Thyroid gland (tissue), 4 donors: ENCODE measurements at regions not wholly inside any gene's neighbourhood (a gene's known extent, or its start where the extent isn't known, plus 50 kb on each side); places are given as distances from the start of the nearest gene placed in this dataset.

Source experiments
- DNase-seq, 2 donors: peaks; one replicate each; pipeline ENCODE4 v3.0.0-alpha.2; 2019
- H3K27ac ChIP-seq, 3 donors: fragments of 200-600 bp; sonication (generic); 1 replicate in 2 of 3; 2 replicates in 1 of 3; pipeline ENCODE4 v1.5.1; 2016 to 2019; ENCODE audit warnings: mild to moderate bottlenecking in 1 of 3, moderate library complexity in 1 of 3
- H3K27me3 ChIP-seq: fragments of 200-600 bp; sonication (generic); one replicate; pipeline ENCODE4 v1.5.1; 2019
- H3K36me3 ChIP-seq, 2 donors: fragments of 200-600 bp; sonication (generic); one replicate each; pipeline ENCODE4 v1.5.1; 2016 to 2019
- H3K4me1 ChIP-seq, 2 donors: fragments of 200-600 bp; sonication (generic); one replicate each; pipeline ENCODE4 v1.5.1; 2017 to 2019
- H3K4me3 ChIP-seq, 3 donors: fragments of 200-600 bp; sonication (generic); replicated peaks in 1 of 3; 1 replicate in 2 of 3; 2 replicates in 1 of 3; pipeline ENCODE4 v1.5.1; 2016; ENCODE audit warnings: mild to moderate bottlenecking in 1 of 3
- H3K9me3 ChIP-seq: fragments of 200-600 bp; sonication (generic); one replicate; pipeline ENCODE4 v1.5.1; 2017
- CTCF ChIP-seq, 6 experiments: fragments of 200-600 bp in 3 of 6; fragments of 450-650 bp in 3 of 6; sonication (generic) in 3 of 6; IDR thresholded peaks; one replicate each; pipeline ENCODE4 v1.5.1; 2016 to 2019; ENCODE audit warnings: antibody characterized with exemption in 6 of 6, mild to moderate bottlenecking in 2 of 6, inconsistent platforms in 1 of 6, moderate library complexity in 1 of 6
- POLR2A ChIP-seq, 2 donors: fragments of 450-650 bp; IDR thresholded peaks; one replicate each; pipeline ENCODE4 v1.6.1; 2017; ENCODE audit warnings: antibody characterized with exemption in 2 of 2, mild to moderate bottlenecking in 2 of 2, moderate library complexity in 1 of 2
- WGBS, 2 donors: methylation state at CpG; one replicate each; pipeline ENCODE4 v1.1.5; 2017; 5-methylcytosine and 5-hydroxymethylcytosine counted together
- intact Hi-C: fragments of 100-400 bp; cut with DNase I; formaldehyde crosslinking; loops from one replicate; pipeline ENCODE4 v1.15.1; 2023

GRCh38 chr6:19524366-19525186, 312.6 kb upstream of the ID4 start:
- H3K36me3 ChIP-seq, result no peaks in the 10 kb centered on the region
- intact Hi-C loops, result no loop called here
- WGBS, 2 donors, result 90 to 95% methylated on average over 2 of the region's 2 CpGs
- H3K4me3 ChIP-seq, result no peak overlapping the region
- H3K4me1 ChIP-seq, result no peaks in the 10 kb centered on the region
- H3K27ac ChIP-seq, result no peak overlapping the region
- DNase-seq, result no peak
- H3K27me3 ChIP-seq, result no peaks in the 10 kb centered on the region
- TF ChIP-seq CTCF (IDR thresholded peaks at IDR 0.05) (no peak), POLR2A (IDR thresholded peaks at IDR 0.05) (no peak)
- H3K9me3 ChIP-seq, result no peaks in the 10 kb centered on the region

GRCh38 chr6:19525673-19526072, 311.5 kb upstream of the ID4 start:
- intact Hi-C loops, result no loop called here
- H3K27me3 ChIP-seq, result no peaks in the 10 kb centered on the region
- 83% methylated on average over 3 of the region's 3 CpGs for WGBS, 2 donors
- no peak for TF ChIP-seq CTCF (IDR thresholded peaks at IDR 0.05)
- TF ChIP-seq POLR2A (IDR thresholded peaks at IDR 0.05), result no peak
- no peak overlapping the region for H3K27ac ChIP-seq
- no peaks in the 10 kb centered on the region for H3K9me3 ChIP-seq
- no peak for DNase-seq
- H3K4me3 ChIP-seq, result no peak overlapping the region
- H3K36me3 ChIP-seq, result no peaks in the 10 kb centered on the region
- H3K4me1 ChIP-seq, result no peaks in the 10 kb centered on the region

GRCh38 chr6:19530188-19530587, 307.0 kb upstream of the ID4 start:
- H3K36me3 ChIP-seq, result no peaks in the 10 kb centered on the region
- H3K4me1 ChIP-seq, result peaks cover 0 to 3% of the 10 kb centered on the region in 2 donors
- no peak overlapping the region for H3K27ac ChIP-seq
- intact Hi-C loops, result no loop called here
- no peaks in the 10 kb centered on the region for H3K27me3 ChIP-seq
- no peak for DNase-seq
- 94 to 98% methylated on average over 1 of the region's 1 CpG for whole genome bisulfite sequencing, 2 donors
- H3K4me3 ChIP-seq, result no peak overlapping the region
- no peaks in the 10 kb centered on the region for H3K9me3 ChIP-seq
- no peak for TF ChIP-seq POLR2A (IDR thresholded peaks at IDR 0.05)
- TF ChIP-seq CTCF (IDR thresholded peaks at IDR 0.05), result no peak

- peak; percentile 57 to 69 for DNase-seq
- H3K27me3 ChIP-seq, result no peaks in the 10 kb centered on the region
- intact Hi-C loops, result no loop called here
- H3K4me3 ChIP-seq, result no peak overlapping the region
- peaks cover 0 to 6% of the 10 kb centered on the region in 2 donors for H3K4me1 ChIP-seq
- no peaks in the 10 kb centered on the region for H3K36me3 ChIP-seq
- 17 to 40% methylated on average over 2 of the region's 2 CpGs for WGBS, 2 donors
- no peaks in the 10 kb centered on the region for H3K9me3 ChIP-seq
- TF ChIP-seq CTCF (IDR thresholded peaks at IDR 0.05) (no peak), POLR2A (IDR thresholded peaks at IDR 0.05) (no peak)
- H3K27ac ChIP-seq, result no peak overlapping the region
Measured at GRCh38 chr6:19535351-19535750, 301.8 kb upstream of the ID4 start.

- no peak overlapping the region for H3K4me3 ChIP-seq
- peaks cover 0 to 6% of the 10 kb centered on the region in 2 donors for H3K4me1 ChIP-seq
- intact Hi-C loops, result no loop called here
- DNase-seq, result no peak
- WGBS, 2 donors, result 94 to 96% methylated on average over 3 of the region's 3 CpGs
- H3K27me3 ChIP-seq, result no peaks in the 10 kb centered on the region
- H3K36me3 ChIP-seq, result no peaks in the 10 kb centered on the region
- no peaks in the 10 kb centered on the region for H3K9me3 ChIP-seq
- no peak overlapping the region for H3K27ac ChIP-seq
- TF ChIP-seq CTCF (IDR thresholded peaks at IDR 0.05) (no peak), POLR2A (IDR thresholded peaks at IDR 0.05) (no peak)
Measured at GRCh38 chr6:19536838-19537237, 300.3 kb upstream of the ID4 start.
